Gastroesophageal sphincter (tissue), 4 donors: ENCODE measurements at regions not wholly inside any gene's neighbourhood (a gene's known extent, or its start where the extent isn't known, plus 50 kb on each side); places are given as distances from the start of the nearest gene placed in this dataset.

ENCODE experiments used
- ATAC-seq: fragments of 150-250 bp; one replicate; pipeline ENCODE4 v1.9.1; 2016; ENCODE audit warnings: mild to moderate bottlenecking, moderate library complexity
- H3K27ac ChIP-seq, 4 donors: fragments of 200-600 bp; sonication (generic) in 3 of 4; 1 replicate in 3 of 4; 2 replicates in 1 of 4; pipeline ENCODE4 v1.5.1; 2016 to 2019
- H3K27me3 ChIP-seq: fragments of 200-600 bp; sonication (generic); one replicate; pipeline ENCODE4 v1.5.1; 2019
- H3K36me3 ChIP-seq, 2 donors: fragments of 200-600 bp; sonication (generic); one replicate each; pipeline ENCODE4 v1.5.1; 2019; ENCODE audit warnings: control low read depth in 1 of 2
- H3K4me1 ChIP-seq, 3 donors: fragments of 200-600 bp; sonication (generic); 1 replicate in 2 of 3; 2 replicates in 1 of 3; pipeline ENCODE4 v1.5.1; 2016 to 2019; ENCODE audit warnings: control low read depth in 2 of 3
- H3K4me3 ChIP-seq, 2 donors: fragments of 200-600 bp; sonication (generic); one replicate each; pipeline ENCODE4 v1.5.1; 2019; ENCODE audit warnings: mild to moderate bottlenecking in 1 of 2, moderate library complexity in 1 of 2
- H3K9me3 ChIP-seq, 3 donors: fragments of 200-600 bp; sonication (generic); one replicate each; pipeline ENCODE4 v1.5.1; 2017 to 2019; ENCODE audit warnings: control low read depth in 2 of 3
- CTCF ChIP-seq, 4 experiments: fragments of 200-600 bp in 2 of 4; fragments of 450-650 bp in 2 of 4; sonication (generic) in 1 of 4; IDR thresholded peaks; one replicate each; pipeline ENCODE4 v1.5.1; 2017 to 2019; ENCODE audit warnings: antibody characterized with exemption in 4 of 4, mild to moderate bottlenecking in 2 of 4, moderate library complexity in 2 of 4
- EP300 ChIP-seq: sonication (generic); formaldehyde crosslinking; IDR thresholded peaks from one replicate; pipeline ENCODE4 v1.6.1; 2017; ENCODE audit warnings: antibody characterized with exemption, mild to moderate bottlenecking
- POLR2A ChIP-seq, 2 donors: fragments of 450-650 bp; IDR thresholded peaks; one replicate each; pipeline ENCODE4 v1.6.1; 2017; ENCODE audit warnings: antibody characterized with exemption in 2 of 2, mild to moderate bottlenecking in 2 of 2, moderate library complexity in 1 of 2
- POLR2AphosphoS5 ChIP-seq: sonication (generic); formaldehyde crosslinking; IDR thresholded peaks from one replicate; pipeline ENCODE4 v1.6.1; 2017; ENCODE audit warnings: antibody characterized with exemption
- WGBS, 2 donors: methylation state at CpG; one replicate each; pipeline ENCODE4 v1.1.5; 2018; ENCODE audit warnings: low coverage in 1 of 2; 5-methylcytosine and 5-hydroxymethylcytosine counted together

GRCh38 chr3:25967385-25967784 lies 177.5 kb downstream of the OXSM start:
- Histone ChIP-seq H3K4me3 (no peak overlapping the region), H3K9me3 (peaks cover 0 to 10% (median 0%) of the 10 kb centered on the region in 3 donors), H3K36me3 (no peaks in the 10 kb centered on the region), H3K4me1 (no peaks in the 10 kb centered on the region), H3K27me3 (no peaks in the 10 kb centered on the region), H3K27ac (no peak overlapping the region)
- no peak for ATAC-seq
- WGBS, 2 donors: 80 to 86% methylated on average over 2 to 5 of the region's 5 CpGs
- TF ChIP-seq EP300: no peak
- no peak for TF ChIP-seq POLR2A (IDR thresholded peaks at IDR 0.05)
- TF ChIP-seq POLR2AphosphoS5: no peak
- TF ChIP-seq CTCF (IDR thresholded peaks at IDR 0.05): no peak

- 76% methylated on average over 2 of the region's 2 CpGs; no CpG with 5 or more reads in 1 of the 2 donors for WGBS, 2 donors
Observed at GRCh38 chr3:25971736-25972135, 181.8 kb downstream of the OXSM start.

GRCh38 chr3:25973122-25973521 lies 183.2 kb downstream of the OXSM start:
- no peak for TF ChIP-seq CTCF (IDR thresholded peaks at IDR 0.05)
- TF ChIP-seq POLR2A (IDR thresholded peaks at IDR 0.05): no peak
- TF ChIP-seq POLR2AphosphoS5: no peak
- no peak for TF ChIP-seq EP300
- no peaks in the 10 kb centered on the region for H3K27me3 ChIP-seq
- H3K4me3 ChIP-seq: no peak overlapping the region
- H3K36me3 ChIP-seq: no peaks in the 10 kb centered on the region
- no peak overlapping the region for H3K27ac ChIP-seq
- H3K4me1 ChIP-seq: no peaks in the 10 kb centered on the region
- WGBS, 2 donors: 0 to 60% methylated on average over 1 of the region's 1 CpG
- ATAC-seq: no peak
- peaks cover 0 to 10% (median 0%) of the 10 kb centered on the region in 3 donors for H3K9me3 ChIP-seq

More at GRCh38 chr3:25971736-25972135, 181.8 kb downstream of the OXSM start:
- TF ChIP-seq POLR2A (IDR thresholded peaks at IDR 0.05) (no peak), CTCF (IDR thresholded peaks at IDR 0.05) (no peak), POLR2AphosphoS5 (no peak), EP300 (no peak)
- Histone ChIP-seq H3K4me1 (no peaks in the 10 kb centered on the region), H3K27ac (no peak overlapping the region), H3K9me3 (peaks cover 0 to 10% (median 0%) of the 10 kb centered on the region in 3 donors), H3K27me3 (no peaks in the 10 kb centered on the region), H3K36me3 (no peaks in the 10 kb centered on the region), H3K4me3 (no peak overlapping the region)
- ATAC-seq: no peak

GRCh38 chr3:25982756-25983155 lies 192.9 kb downstream of the OXSM start:
- no peaks in the 10 kb centered on the region for H3K36me3 ChIP-seq
- no peaks in the 10 kb centered on the region for H3K9me3 ChIP-seq
- no peak for TF ChIP-seq EP300
- TF ChIP-seq POLR2A (IDR thresholded peaks at IDR 0.05): no peak
- no peak for TF ChIP-seq CTCF (IDR thresholded peaks at IDR 0.05)
- no peak for TF ChIP-seq POLR2AphosphoS5
- no peaks in the 10 kb centered on the region for H3K4me1 ChIP-seq
- H3K27me3 ChIP-seq: no peaks in the 10 kb centered on the region
- no peak overlapping the region for H3K4me3 ChIP-seq
- H3K27ac ChIP-seq: no peak overlapping the region
- no peak for ATAC-seq
- 50 to 88% methylated on average over 1 of the region's 1 CpG for WGBS, 2 donors

GRCh38 chr3:25985621-25986020 lies 195.7 kb downstream of the OXSM start:
- ATAC-seq: no peak
- WGBS, 2 donors: 91 to 100% methylated on average over 1 of the region's 1 CpG
- no peak for TF ChIP-seq POLR2AphosphoS5
- TF ChIP-seq POLR2A (IDR thresholded peaks at IDR 0.05): no peak
- TF ChIP-seq CTCF (IDR thresholded peaks at IDR 0.05): no peak
- no peak for TF ChIP-seq EP300
- Histone ChIP-seq H3K4me1 (no peaks in the 10 kb centered on the region), H3K9me3 (no peaks in the 10 kb centered on the region), H3K27ac (no peak overlapping the region), H3K36me3 (no peaks in the 10 kb centered on the region), H3K4me3 (no peak overlapping the region), H3K27me3 (no peaks in the 10 kb centered on the region)
